Breast epithelium (tissue), 3 donors: ENCODE measurements at regions not wholly inside any gene's neighbourhood (a gene's known extent, or its start where the extent isn't known, plus 50 kb on each side); places are given as distances from the start of the nearest gene placed in this dataset.

Source experiments
- CTCF ChIP-seq, 3 donors: fragments of 450-650 bp; IDR thresholded peaks; one replicate each; pipeline ENCODE4 v1.5.1; 2016 to 2017; ENCODE audit warnings: antibody characterized with exemption in 3 of 3, mild to moderate bottlenecking in 3 of 3, moderate library complexity in 3 of 3
- POLR2A ChIP-seq: fragments of 450-650 bp; IDR thresholded peaks from one replicate; pipeline ENCODE4 v1.6.1; 2016; ENCODE audit warnings: antibody characterized with exemption, mild to moderate bottlenecking, moderate library complexity

- TF ChIP-seq POLR2A (no peak), CTCF (IDR thresholded peaks at IDR 0.05) (no peak)
Observed at GRCh38 chr4:126678618-126679017, 954.1 kb upstream of the INTU start.
